ENCODE measurements at regions not wholly inside any gene's neighbourhood (a gene's known extent, or its start where the extent isn't known, plus 50 kb on each side); places are given as distances from the start of the nearest gene placed in this dataset.

- CTCF ChIA-PET = no interaction called here
- Histone ChIP-seq H3K9me3 (ENCODE audit: control insufficient read depth, insufficient read depth, low read depth, low read length) (no peaks in the 10 kb centered on the region), H3K36me3 (ENCODE audit: control insufficient read depth, insufficient read depth, low read length) (no peaks in the 10 kb centered on the region), H3K4me1 (ENCODE audit: control insufficient read depth, insufficient read depth, low read length) (no peaks in the 10 kb centered on the region), H3K27me3 (ENCODE audit: control insufficient read depth, insufficient read depth, low read length) (no peaks in the 10 kb centered on the region), H3K27ac (ENCODE audit: low read length) (no peak overlapping the region), H3K4me3 (ENCODE audit: low read depth in 2 of 2, low read length in 2 of 2) (no peak overlapping the region)
- intact Hi-C loops (cut with micrococcal nuclease; ENCODE audit: unreplicated experiment) = no loop called here
- TF ChIP-seq REST (IDR thresholded peaks at IDR 0.05; ENCODE audit: insufficient read depth in 1 of 2, low read depth in 2 of 2, low read length in 1 of 2) (no peak), SIN3A (IDR thresholded peaks at IDR 0.05; ENCODE audit: borderline replicate concordance, insufficient read depth, low read depth, low read length) (no peak), TCF7L2 (IDR thresholded peaks at IDR 0.05; ENCODE audit: low read depth, low read length) (no peak), CTCF (IDR thresholded peaks at IDR 0.05) (no peak), POLR2AphosphoS5 (IDR thresholded peaks at IDR 0.05; ENCODE audit: low read depth, low read length) (no peak)
- no TSS peak for BruUV-seq (replicated peaks)
- POLR2A ChIA-PET = no interaction called here
- DNase-seq (ENCODE audit: low read depth, low spot score) (no peak), ATAC-seq (no peak)
- in situ Hi-C loops (cut with HindIII; ENCODE audit: low pct_unique_long_range_greater_than_20kb, low sequenced_read_pairs) = no loop called here
Measured at GRCh38 chr2:15820257-15820566, 120.1 kb upstream of the MYCN start.

- in situ Hi-C loops (cut with HindIII; ENCODE audit: low pct_unique_long_range_greater_than_20kb, low sequenced_read_pairs) = no loop called here
Measured at GRCh38 chr2:15820927-15821326, 119.4 kb upstream of the MYCN start.

More at GRCh38 chr2:15820927-15821326, 119.4 kb upstream of the MYCN start:
- POLR2A ChIA-PET = no interaction called here
- no peak overlapping the region for H3K27ac ChIP-seq (ENCODE audit: low read length)
- no peak overlapping the region for H3K4me3 ChIP-seq (ENCODE audit: low read depth in 2 of 2, low read length in 2 of 2)
- no TSS peak for BruUV-seq (replicated peaks)
- no peaks in the 10 kb centered on the region for H3K36me3 ChIP-seq (ENCODE audit: control insufficient read depth, insufficient read depth, low read length)
- DNase-seq (ENCODE audit: low read depth, low spot score) (no peak), ATAC-seq (no peak)
- no peaks in the 10 kb centered on the region for H3K9me3 ChIP-seq (ENCODE audit: control insufficient read depth, insufficient read depth, low read depth, low read length)
- intact Hi-C loops (cut with micrococcal nuclease; ENCODE audit: unreplicated experiment) = no loop called here
- TF ChIP-seq TCF7L2 (IDR thresholded peaks at IDR 0.05; ENCODE audit: low read depth, low read length) = no peak
- TF ChIP-seq REST (IDR thresholded peaks at IDR 0.05; ENCODE audit: insufficient read depth in 1 of 2, low read depth in 2 of 2, low read length in 1 of 2) = no peak
- TF ChIP-seq POLR2AphosphoS5 (IDR thresholded peaks at IDR 0.05; ENCODE audit: low read depth, low read length) = no peak
- no peak for TF ChIP-seq CTCF (IDR thresholded peaks at IDR 0.05)
- TF ChIP-seq SIN3A (IDR thresholded peaks at IDR 0.05; ENCODE audit: borderline replicate concordance, insufficient read depth, low read depth, low read length) = no peak
- CTCF ChIA-PET = no interaction called here
- no peaks in the 10 kb centered on the region for H3K27me3 ChIP-seq (ENCODE audit: control insufficient read depth, insufficient read depth, low read length)
- H3K4me1 ChIP-seq (ENCODE audit: control insufficient read depth, insufficient read depth, low read length) = no peaks in the 10 kb centered on the region
